Sigmoid colon (tissue), 6 donors: ENCODE measurements at regions not wholly inside any gene's neighbourhood (a gene's known extent, or its start where the extent isn't known, plus 50 kb on each side); places are given as distances from the start of the nearest gene placed in this dataset.

ENCODE experiments used
- DNase-seq: peaks from one replicate; pipeline ENCODE4 v3.0.0-alpha.2; 2019
- H3K27ac ChIP-seq, 4 donors: fragments of 200-600 bp; sonication (generic); one replicate each; pipeline ENCODE4 v1.5.1; 2016 to 2019; ENCODE audit warnings: mild to moderate bottlenecking in 1 of 4
- H3K27me3 ChIP-seq, 3 donors: fragments of 200-600 bp; sonication (generic); one replicate each; pipeline ENCODE4 v1.5.1; 2019; ENCODE audit warnings: mild to moderate bottlenecking in 1 of 3
- H3K36me3 ChIP-seq, 4 donors: fragments of 200-600 bp; sonication (generic); one replicate each; pipeline ENCODE4 v1.5.1; 2016 to 2019
- H3K4me1 ChIP-seq, 4 donors: fragments of 200-600 bp; sonication (generic); one replicate each; pipeline ENCODE4 v1.5.1; 2017 to 2019
- H3K4me3 ChIP-seq, 4 donors: fragments of 200-600 bp; sonication (generic); one replicate each; pipeline ENCODE4 v1.5.1; 2017 to 2019; ENCODE audit warnings: mild to moderate bottlenecking in 2 of 4, moderate library complexity in 1 of 4
- H3K9me3 ChIP-seq, 4 donors: fragments of 200-600 bp in 3 of 4; sonication (generic) in 3 of 4; one replicate each; pipeline versions ENCODE4 v1.5.1 to v1.6.1; 2013 to 2019
- EP300 ChIP-seq, 4 donors: sonication (generic); formaldehyde crosslinking; IDR thresholded peaks; one replicate each; pipeline ENCODE4 v1.6.1; 2017; ENCODE audit warnings: antibody characterized with exemption in 4 of 4
- POLR2A ChIP-seq, 2 donors: fragments of 450-650 bp; IDR thresholded peaks; one replicate each; pipeline ENCODE4 v1.6.1; 2016; ENCODE audit warnings: antibody characterized with exemption in 2 of 2, mild to moderate bottlenecking in 2 of 2, moderate library complexity in 2 of 2
- POLR2AphosphoS5 ChIP-seq, 4 donors: sonication (generic); formaldehyde crosslinking; IDR thresholded peaks; one replicate each; pipeline ENCODE4 v1.6.1; 2017; ENCODE audit warnings: antibody characterized with exemption in 4 of 4
- WGBS, 2 donors: extraction: QIAGEN DNeasy Blood & Tissue Kit; methylation state at CpG; one replicate each; pipeline ENCODE4 v1.1.7; 2013; 5-methylcytosine and 5-hydroxymethylcytosine counted together
- intact Hi-C: fragments of 100-400 bp; cut with DNase I; formaldehyde crosslinking; loops from one replicate; pipeline ENCODE4 v1.15.1; 2023
- TF ChIP-seq, protein P1 (sequence below), 4 experiments: fragments of 450-650 bp in 3 of 4; fragments of 200-600 bp in 1 of 4; IDR thresholded peaks; one replicate each; pipeline ENCODE4 v1.5.1; 2016 to 2019; ENCODE audit warnings: antibody characterized with exemption in 4 of 4, mild to moderate bottlenecking in 3 of 4, moderate library complexity in 2 of 4
- donor health status: healthy with polysubstance abuse.
- donor health status: healthy.

DNA sequence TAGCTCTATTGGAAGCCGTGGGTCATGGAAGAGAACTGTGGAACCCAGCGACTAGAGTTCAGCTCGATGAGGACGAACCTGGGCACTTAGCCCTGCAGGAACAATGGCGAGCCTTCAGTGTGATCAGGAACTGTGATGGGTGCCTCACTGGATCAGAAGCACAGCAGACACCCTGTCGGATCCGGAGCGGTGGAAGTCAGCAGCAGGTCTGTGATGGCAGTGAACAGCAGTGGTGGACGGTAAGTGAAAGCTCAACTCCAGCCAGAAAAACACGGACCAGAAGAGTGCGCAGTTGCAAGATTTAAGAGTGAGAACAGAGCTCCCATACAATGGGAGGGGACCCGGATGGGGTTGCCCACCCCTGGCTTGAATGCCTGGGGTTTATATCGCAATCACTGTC lies 282.2 kb downstream of the NSUN3 start:
- Histone ChIP-seq H3K4me3 (no peak overlapping the region), H3K27me3 (no peaks in the 10 kb centered on the region), H3K4me1 (peaks cover 0 to 8% (median 0%) of the 10 kb centered on the region in 4 donors), H3K27ac (no peak overlapping the region), H3K9me3 (no peaks in the 10 kb centered on the region), H3K36me3 (no peaks in the 10 kb centered on the region)
- no peak for DNase-seq
- 96 to 97% methylated on average over 13 of the region's 13 CpGs for WGBS, 2 donors
- intact Hi-C loops, result no loop called here
- no peak for TF ChIP-seq POLR2A (IDR thresholded peaks at IDR 0.05)
- no peak for TF ChIP-seq POLR2AphosphoS5 (IDR thresholded peaks at IDR 0.05)

DNA sequence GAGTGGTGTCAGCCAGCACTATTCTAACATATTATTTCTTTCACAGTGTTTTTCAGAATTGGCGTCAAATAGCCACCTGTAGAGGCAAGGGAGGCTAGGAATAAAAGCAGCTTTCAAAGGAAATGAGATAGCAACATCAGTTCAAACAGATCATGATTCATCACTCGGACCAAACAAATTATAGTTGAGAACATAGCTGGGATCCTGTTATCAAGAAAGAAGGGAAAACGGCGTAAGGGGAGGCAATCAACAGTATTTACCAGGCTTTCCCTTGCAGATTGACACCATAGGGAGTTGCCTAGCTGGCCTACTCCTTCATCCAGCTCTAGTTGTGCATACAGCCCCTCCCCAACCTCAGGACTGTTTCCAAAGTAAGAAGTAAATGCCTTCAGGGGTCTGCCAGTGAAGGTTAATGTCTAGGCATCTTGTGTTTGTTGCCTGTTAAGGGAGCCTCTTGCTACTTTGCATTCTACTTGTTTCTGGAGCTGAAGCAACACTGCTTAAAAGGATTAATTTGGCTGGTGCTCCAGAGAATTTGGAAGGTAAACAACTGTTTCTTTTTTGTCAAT lies 286.5 kb downstream of the NSUN3 start:
- Histone ChIP-seq H3K27me3 (no peaks in the 10 kb centered on the region), H3K4me3 (no peak overlapping the region), H3K36me3 (no peaks in the 10 kb centered on the region), H3K9me3 (no peaks in the 10 kb centered on the region), H3K27ac (no peak overlapping the region), H3K4me1 (peaks cover 0 to 8% (median 0%) of the 10 kb centered on the region in 4 donors)
- TF ChIP-seq EP300 (IDR thresholded peaks at IDR 0.05) (no peak), POLR2AphosphoS5 (IDR thresholded peaks at IDR 0.05) (no peak), POLR2A (IDR thresholded peaks at IDR 0.05) (no peak)
- TF ChIP-seq, protein P1, sequence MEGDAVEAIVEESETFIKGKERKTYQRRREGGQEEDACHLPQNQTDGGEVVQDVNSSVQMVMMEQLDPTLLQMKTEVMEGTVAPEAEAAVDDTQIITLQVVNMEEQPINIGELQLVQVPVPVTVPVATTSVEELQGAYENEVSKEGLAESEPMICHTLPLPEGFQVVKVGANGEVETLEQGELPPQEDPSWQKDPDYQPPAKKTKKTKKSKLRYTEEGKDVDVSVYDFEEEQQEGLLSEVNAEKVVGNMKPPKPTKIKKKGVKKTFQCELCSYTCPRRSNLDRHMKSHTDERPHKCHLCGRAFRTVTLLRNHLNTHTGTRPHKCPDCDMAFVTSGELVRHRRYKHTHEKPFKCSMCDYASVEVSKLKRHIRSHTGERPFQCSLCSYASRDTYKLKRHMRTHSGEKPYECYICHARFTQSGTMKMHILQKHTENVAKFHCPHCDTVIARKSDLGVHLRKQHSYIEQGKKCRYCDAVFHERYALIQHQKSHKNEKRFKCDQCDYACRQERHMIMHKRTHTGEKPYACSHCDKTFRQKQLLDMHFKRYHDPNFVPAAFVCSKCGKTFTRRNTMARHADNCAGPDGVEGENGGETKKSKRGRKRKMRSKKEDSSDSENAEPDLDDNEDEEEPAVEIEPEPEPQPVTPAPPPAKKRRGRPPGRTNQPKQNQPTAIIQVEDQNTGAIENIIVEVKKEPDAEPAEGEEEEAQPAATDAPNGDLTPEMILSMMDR (IDR thresholded peaks at IDR 0.05), result no peak
- intact Hi-C loops, result no loop called here
- WGBS, 2 donors, result 82 to 83% methylated on average over 4 of the region's 4 CpGs
- no peak for DNase-seq

DNA sequence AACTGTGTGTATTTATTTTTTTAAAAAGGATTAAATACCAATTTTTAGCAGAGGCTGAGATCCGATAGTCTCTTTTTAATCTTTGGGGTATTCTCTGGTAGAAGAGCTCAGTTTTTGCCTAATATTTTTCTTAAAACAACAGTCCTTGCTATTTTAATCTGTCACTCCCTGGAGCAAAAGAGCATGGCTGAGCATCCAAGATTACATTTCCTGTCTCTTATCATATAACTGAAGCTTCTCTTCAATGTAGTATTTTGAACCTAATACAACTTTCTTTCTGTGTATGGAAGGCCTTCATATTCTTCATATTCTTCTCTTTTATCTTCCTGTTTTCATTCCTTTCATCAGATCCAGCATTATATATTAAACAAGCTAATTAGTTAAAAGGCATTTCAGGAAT lies 293.7 kb downstream of the NSUN3 start:
- no peak for DNase-seq
- no peaks in the 10 kb centered on the region for H3K27me3 ChIP-seq
- 94 to 96% methylated on average over 1 of the region's 1 CpG for WGBS, 2 donors
- no peaks in the 10 kb centered on the region for H3K36me3 ChIP-seq
- no peak overlapping the region for H3K4me3 ChIP-seq
- H3K4me1 ChIP-seq, result peaks cover 0 to 21% (median 16%) of the 10 kb centered on the region in 4 donors
- TF ChIP-seq, protein P1 (IDR thresholded peaks at IDR 0.05), result no peak
- TF ChIP-seq POLR2A (IDR thresholded peaks at IDR 0.05), result no peak
- no peak for TF ChIP-seq POLR2AphosphoS5 (IDR thresholded peaks at IDR 0.05)
- TF ChIP-seq EP300 (IDR thresholded peaks at IDR 0.05), result no peak
- intact Hi-C loops, result no loop called here
- no peaks in the 10 kb centered on the region for H3K9me3 ChIP-seq
- H3K27ac ChIP-seq, result no peak overlapping the region

DNA sequence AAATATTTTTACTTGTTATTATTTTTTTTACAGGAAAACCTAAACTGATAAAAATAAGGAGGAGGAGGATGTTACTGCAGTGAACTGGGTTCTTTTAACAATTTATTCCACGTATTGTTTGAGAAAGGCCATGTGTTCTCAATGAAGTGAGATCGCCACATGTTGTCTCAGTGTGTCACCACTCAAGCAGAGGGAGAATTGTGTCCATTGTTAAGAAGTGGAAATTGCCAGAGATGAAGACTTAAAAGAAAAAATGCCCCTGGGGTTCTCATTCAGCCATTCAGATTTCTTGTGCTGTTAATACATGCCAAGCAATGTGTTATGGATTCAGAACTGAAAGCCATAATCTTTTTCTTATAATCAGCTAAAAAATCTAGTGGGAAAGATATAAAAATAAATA lies 297.1 kb downstream of the NSUN3 start:
- Histone ChIP-seq H3K9me3 (no peaks in the 10 kb centered on the region), H3K4me3 (no peak overlapping the region), H3K27me3 (no peaks in the 10 kb centered on the region), H3K36me3 (no peaks in the 10 kb centered on the region), H3K27ac (peak overlapping the region in 1 of 4 donors; percentile 17), H3K4me1 (peaks cover 0 to 23% (median 17%) of the 10 kb centered on the region in 4 donors)
- TF ChIP-seq POLR2A (IDR thresholded peaks at IDR 0.05) (no peak), POLR2AphosphoS5 (IDR thresholded peaks at IDR 0.05) (no peak), EP300 (IDR thresholded peaks at IDR 0.05) (no peak)
- TF ChIP-seq, protein P1 (IDR thresholded peaks at IDR 0.05), result no peak
- no peak for DNase-seq
- 89 to 95% methylated on average over 2 of the region's 2 CpGs for WGBS, 2 donors
- intact Hi-C loops, result no loop called here

DNA sequence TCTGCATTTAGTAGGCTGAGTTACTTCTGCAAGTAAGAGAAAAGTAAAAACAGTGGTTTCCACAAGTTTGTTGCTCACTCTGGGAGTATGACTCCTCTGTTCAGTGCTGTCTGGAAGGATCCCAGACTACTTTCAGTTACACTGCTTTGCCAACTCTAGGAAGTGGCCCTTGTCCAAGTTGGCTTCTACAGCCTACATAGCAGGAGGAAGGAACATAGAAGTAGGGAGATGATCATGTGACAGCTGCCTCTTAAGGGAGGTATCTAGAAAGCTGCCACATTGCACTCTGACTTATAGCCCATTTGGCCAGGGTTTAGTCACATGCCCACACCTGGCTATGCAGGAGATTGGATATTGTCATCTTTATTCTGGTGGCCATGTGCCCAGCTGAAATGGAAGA lies 298.1 kb downstream of the NSUN3 start:
- Histone ChIP-seq H3K27me3 (no peaks in the 10 kb centered on the region), H3K4me3 (no peak overlapping the region), H3K4me1 (peaks cover 0 to 23% (median 17%) of the 10 kb centered on the region in 4 donors), H3K36me3 (no peaks in the 10 kb centered on the region), H3K9me3 (no peaks in the 10 kb centered on the region), H3K27ac (peak overlapping the region in 3 of 4 donors; percentile 17 to 46 (median 42))
- TF ChIP-seq POLR2AphosphoS5 (IDR thresholded peaks at IDR 0.05) (peak; percentile 44 to 72 (median 60)), POLR2A (IDR thresholded peaks at IDR 0.05) (no peak)
- DNase-seq, result peak; percentile 87
- intact Hi-C loops, result no loop called here

DNA sequence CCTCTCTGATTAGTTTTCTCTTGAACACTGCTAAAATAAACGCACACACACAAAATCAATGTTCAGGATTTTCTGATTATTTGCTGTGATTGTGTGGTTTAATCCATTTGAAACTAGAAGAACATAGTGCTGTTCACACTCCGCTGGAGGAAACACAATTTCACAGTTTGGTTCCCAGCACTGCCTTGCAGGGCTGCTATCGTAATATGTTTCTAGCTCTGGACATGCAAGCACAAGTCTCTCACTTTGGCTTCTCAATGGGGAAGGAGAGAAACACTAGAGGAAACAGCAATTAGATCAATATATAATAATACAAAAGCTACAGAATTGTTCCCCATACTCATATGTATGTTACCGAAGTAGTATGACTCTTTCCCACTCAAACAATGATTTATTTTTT lies 299.5 kb downstream of the NSUN3 start:
- Histone ChIP-seq H3K27ac (no peak overlapping the region), H3K9me3 (no peaks in the 10 kb centered on the region), H3K4me1 (peaks cover 0 to 23% (median 17%) of the 10 kb centered on the region in 4 donors), H3K27me3 (no peaks in the 10 kb centered on the region), H3K4me3 (no peak overlapping the region), H3K36me3 (no peaks in the 10 kb centered on the region)
- TF ChIP-seq POLR2A (IDR thresholded peaks at IDR 0.05) (no peak), EP300 (IDR thresholded peaks at IDR 0.05) (no peak), POLR2AphosphoS5 (IDR thresholded peaks at IDR 0.05) (no peak)
- TF ChIP-seq, protein P1 (IDR thresholded peaks at IDR 0.05), result no peak
- intact Hi-C loops, result no loop called here
- DNase-seq, result no peak
- WGBS, 2 donors, result 64 to 87% methylated on average over 4 of the region's 4 CpGs
